ENCODE measurements at regions not wholly inside any gene's neighbourhood (a gene's known extent, or its start where the extent isn't known, plus 50 kb on each side); places are given as distances from the start of the nearest gene placed in this dataset.

GRCh38 chr21:36589352-36589971 is 109.5 kb upstream of the SIM2 start (continued):
- TF ChIP-seq RAD21 (CRISPR knock-in tag; conservative IDR thresholded peaks at IDR 0.05 in 1 of 2, IDR thresholded peaks at IDR 0.05 in 1 of 2) (peak; percentile 73 to 85), SIRT6 (IDR thresholded peaks at IDR 0.05; ENCODE audit: low read depth, low read length) (no peak), USF1 (CRISPR knock-in tag; IDR thresholded peaks at IDR 0.05) (no peak), ZNF431 (CRISPR knock-in tag; IDR thresholded peaks at IDR 0.05) (no peak), E2F1 (CRISPR knock-in tag; IDR thresholded peaks at IDR 0.05) (no peak), ATF6 (CRISPR knock-in tag; IDR thresholded peaks at IDR 0.05) (no peak), KDM2B (CRISPR knock-in tag; IDR thresholded peaks at IDR 0.05) (no peak), MXD1 (CRISPR knock-in tag; IDR thresholded peaks at IDR 0.05; ENCODE audit: borderline replicate concordance, poor library complexity, severe bottlenecking) (no peak), CTCF (IDR thresholded peaks at IDR 0.05 in 2 of 3, conservative IDR thresholded peaks at IDR 0.05 in 1 of 3; ENCODE audit: insufficient read depth in 2 of 3, low read depth in 1 of 3, low read length in 3 of 3) (peak; percentile 80 to 86 (median 84)), ELF2 (CRISPR knock-in tag; IDR thresholded peaks at IDR 0.05) (no peak), PHF20 (IDR thresholded peaks at IDR 0.05; ENCODE audit: partially characterized antibody) (no peak), ZNF175 (CRISPR knock-in tag; IDR thresholded peaks at IDR 0.05; ENCODE audit: low read depth) (no peak), ATF7 (IDR thresholded peaks at IDR 0.05) (no peak), SREBF1 (IDR thresholded peaks at IDR 0.05; ENCODE audit: borderline replicate concordance, low read depth, low read length) (no peak), USF2 (CRISPR knock-in tag; IDR thresholded peaks at IDR 0.05) (peak; percentile 48; the same call in 1 of the 2 replicates), ZNF445 (CRISPR knock-in tag; IDR thresholded peaks at IDR 0.05; ENCODE audit: low read depth) (no peak), MIER1 (IDR thresholded peaks at IDR 0.05; ENCODE audit: low read depth) (no peak), PTBP1 (IDR thresholded peaks at IDR 0.05; ENCODE audit: low read depth, low read length) (no peak)
